Spinal cord (tissue), 9 donors: ENCODE measurements at regions not wholly inside any gene's neighbourhood (a gene's known extent, or its start where the extent isn't known, plus 50 kb on each side); places are given as distances from the start of the nearest gene placed in this dataset.

Experiments
- DNase-seq, 6 donors: peaks; one replicate each; pipeline versions ENCODE4 v3.0.0 to v3.0.0-alpha.2; 2013 to 2015; ENCODE audit warnings: low spot score in 6 of 6, low read depth in 4 of 6
- H3K27ac ChIP-seq: one replicate; pipeline ENCODE4 v1.5.1; 2013; ENCODE audit warnings: low read depth, low read length, control low read depth
- H3K27me3 ChIP-seq: one replicate; pipeline ENCODE4 v1.6.1; 2013; ENCODE audit warnings: low read length; ENCODE audit not compliant: control insufficient read depth, insufficient read depth
- H3K36me3 ChIP-seq: one replicate; pipeline ENCODE4 v1.6.1; 2013; ENCODE audit warnings: low read length; ENCODE audit not compliant: control insufficient read depth, insufficient read depth
- H3K4me1 ChIP-seq: one replicate; pipeline ENCODE4 v1.6.1; 2013; ENCODE audit warnings: low read length; ENCODE audit not compliant: control insufficient read depth, insufficient read depth
- H3K4me3 ChIP-seq: one replicate; pipeline ENCODE4 v1.5.1; 2013; ENCODE audit warnings: low read depth, low read length, control low read depth
- H3K9me3 ChIP-seq: one replicate; pipeline ENCODE4 v1.6.1; 2013; ENCODE audit warnings: low read length; ENCODE audit not compliant: control insufficient read depth, insufficient read depth
- WGBS: methylation state at CpG from one replicate; pipeline ENCODE4 v1.1.5; 2013; ENCODE audit warnings: missing lambda C conversion rate; ENCODE audit not compliant: insufficient coverage; 5-methylcytosine and 5-hydroxymethylcytosine counted together
- donor health status: healthy.

DNA sequence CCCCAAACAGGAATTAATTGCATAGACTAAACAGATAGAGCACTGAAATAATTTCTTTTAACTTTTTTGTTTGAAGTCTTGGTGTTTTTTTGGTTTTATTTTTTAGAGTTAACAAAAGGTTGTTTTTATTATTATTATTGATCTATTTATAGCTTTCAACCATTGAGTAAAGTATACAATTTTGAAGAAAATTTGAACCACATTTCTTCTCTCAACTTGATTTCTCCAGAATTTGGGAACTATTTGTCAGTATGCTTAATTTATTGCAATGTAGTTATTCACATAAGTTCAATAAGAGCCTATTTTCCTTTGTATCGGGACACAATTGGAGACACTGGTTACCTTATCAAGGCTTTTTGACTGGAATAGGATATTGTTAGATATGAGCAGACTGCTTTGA is 1045.6 kb upstream of the PCDH9 start:
- H3K27ac ChIP-seq = no peak overlapping the region
- WGBS = no CpG with 5 or more reads among the region's 1 CpG
- no peaks in the 10 kb centered on the region for H3K4me1 ChIP-seq
- H3K9me3 ChIP-seq = peaks cover 4% of the 10 kb centered on the region
- no peak overlapping the region for H3K4me3 ChIP-seq
- no peaks in the 10 kb centered on the region for H3K27me3 ChIP-seq
- H3K36me3 ChIP-seq = no peaks in the 10 kb centered on the region
- no peak for DNase-seq

DNA sequence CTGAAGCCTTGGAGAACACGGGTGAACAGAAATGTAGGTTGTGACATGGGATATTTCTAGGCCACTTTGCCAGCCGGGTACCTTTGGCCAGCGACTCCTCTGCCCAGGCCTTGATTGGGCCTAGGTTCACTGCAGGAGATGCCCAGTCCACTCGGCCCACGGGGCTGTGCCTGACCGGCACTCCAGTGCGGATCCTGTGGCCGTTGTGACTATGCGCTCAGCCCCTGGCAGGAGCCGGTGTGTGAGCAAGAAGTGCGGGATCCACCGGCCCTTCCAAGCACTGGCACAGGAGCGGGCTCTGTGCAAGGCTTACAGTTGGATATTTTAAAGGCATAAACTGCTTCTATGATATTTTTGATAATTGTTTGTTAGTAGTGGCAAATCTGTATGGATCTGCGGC is 1042.5 kb upstream of the PCDH9 start:
- H3K4me1 ChIP-seq = no peaks in the 10 kb centered on the region
- DNase-seq = no peak
- no peaks in the 10 kb centered on the region for H3K27me3 ChIP-seq
- peaks cover 4% of the 10 kb centered on the region for H3K9me3 ChIP-seq
- no peaks in the 10 kb centered on the region for H3K36me3 ChIP-seq
- no peak overlapping the region for H3K27ac ChIP-seq
- no peak overlapping the region for H3K4me3 ChIP-seq
- WGBS = 96% methylated on average over 14 of the region's 14 CpGs

DNA sequence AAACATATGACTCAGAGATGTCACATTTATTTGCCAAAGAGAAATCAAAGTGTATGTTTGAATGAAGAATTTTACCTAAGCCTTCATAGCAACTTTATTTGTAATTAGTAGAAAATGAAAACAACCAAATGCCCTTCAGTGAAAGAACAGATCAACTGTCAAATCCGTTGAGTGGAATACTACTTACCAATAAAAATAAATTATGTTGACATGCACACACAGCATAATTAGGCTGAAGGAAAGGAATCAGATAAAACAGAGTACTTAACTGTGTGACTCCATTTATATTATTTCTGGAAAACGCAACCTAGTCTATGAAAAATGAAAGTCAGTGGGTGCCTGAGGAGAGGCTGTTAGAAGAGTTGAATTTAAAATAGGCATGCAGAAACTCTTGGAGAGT is 1034.6 kb upstream of the PCDH9 start:
- Histone ChIP-seq H3K4me3 (no peak overlapping the region), H3K27me3 (no peaks in the 10 kb centered on the region), H3K9me3 (no peaks in the 10 kb centered on the region), H3K27ac (no peak overlapping the region), H3K4me1 (no peaks in the 10 kb centered on the region), H3K36me3 (no peaks in the 10 kb centered on the region)
- no CpG with 5 or more reads among the region's 2 CpGs for WGBS
- no peak for DNase-seq

DNA sequence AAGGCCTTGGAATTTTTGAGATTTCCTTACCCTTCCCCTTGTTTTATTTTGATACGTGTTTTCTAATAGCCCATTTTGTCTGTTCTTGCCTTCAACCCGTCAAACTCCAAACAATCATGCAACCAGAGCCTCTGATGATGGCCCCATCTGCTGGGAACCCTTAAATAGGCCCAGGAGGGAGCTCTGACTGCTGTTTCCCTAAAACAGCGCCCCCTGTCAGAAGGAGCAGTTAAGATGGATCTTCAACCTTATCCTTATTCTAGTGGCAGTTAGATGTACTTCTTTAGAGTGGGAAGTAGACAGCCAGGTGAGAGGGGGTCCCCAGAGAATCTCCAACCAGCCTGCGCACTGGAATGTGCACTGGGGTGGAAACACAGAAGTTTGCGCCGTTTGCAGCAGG is 1031.0 kb upstream of the PCDH9 start:
- Histone ChIP-seq H3K27ac (no peak overlapping the region), H3K9me3 (peaks cover 4% of the 10 kb centered on the region), H3K36me3 (no peaks in the 10 kb centered on the region), H3K4me1 (no peaks in the 10 kb centered on the region), H3K4me3 (no peak overlapping the region), H3K27me3 (no peaks in the 10 kb centered on the region)
- 97% methylated on average over 5 of the region's 6 CpGs for WGBS
- no peak for DNase-seq

DNA sequence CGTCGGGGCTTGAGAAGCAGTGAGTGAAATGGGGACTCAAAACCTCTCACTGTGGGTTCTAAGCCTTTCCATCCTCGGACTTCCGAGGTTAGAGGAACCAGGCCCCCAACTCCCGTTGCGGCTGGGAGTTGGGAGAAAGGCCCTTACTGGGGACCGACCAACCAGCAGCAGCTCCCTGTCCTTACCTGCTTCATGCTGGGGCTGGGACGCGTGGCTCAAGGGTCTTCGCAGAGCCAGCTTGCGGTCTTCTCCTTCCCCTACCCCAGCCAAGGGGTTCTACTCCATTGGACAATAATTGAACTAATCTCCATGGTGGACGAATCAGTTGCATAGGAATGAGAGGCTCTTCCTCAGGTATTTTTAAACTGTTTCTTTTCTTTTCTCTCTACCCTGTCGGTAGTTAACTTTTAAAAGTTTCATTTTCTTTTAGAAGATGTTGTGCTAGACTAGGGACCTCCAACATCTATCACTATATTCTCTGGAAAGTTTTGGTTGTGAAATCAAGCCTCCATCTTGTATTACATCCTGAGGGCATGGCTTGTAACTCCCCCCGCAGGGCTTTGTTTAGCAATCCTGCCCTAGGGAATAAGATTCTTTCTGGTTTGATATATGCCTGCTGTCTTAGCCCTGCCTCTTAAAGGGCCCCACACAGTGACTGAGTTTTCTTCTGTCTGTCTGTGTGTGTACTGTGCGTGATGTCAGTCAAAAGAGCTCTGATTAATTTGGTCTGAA is 1027.1 kb upstream of the PCDH9 start:
- Histone ChIP-seq H3K4me1 (no peaks in the 10 kb centered on the region), H3K27me3 (no peaks in the 10 kb centered on the region), H3K36me3 (no peaks in the 10 kb centered on the region), H3K4me3 (no peak overlapping the region), H3K9me3 (peaks cover 4% of the 10 kb centered on the region), H3K27ac (no peak overlapping the region)
- no peak for DNase-seq
- WGBS = 98% methylated on average over 11 of the region's 15 CpGs

DNA sequence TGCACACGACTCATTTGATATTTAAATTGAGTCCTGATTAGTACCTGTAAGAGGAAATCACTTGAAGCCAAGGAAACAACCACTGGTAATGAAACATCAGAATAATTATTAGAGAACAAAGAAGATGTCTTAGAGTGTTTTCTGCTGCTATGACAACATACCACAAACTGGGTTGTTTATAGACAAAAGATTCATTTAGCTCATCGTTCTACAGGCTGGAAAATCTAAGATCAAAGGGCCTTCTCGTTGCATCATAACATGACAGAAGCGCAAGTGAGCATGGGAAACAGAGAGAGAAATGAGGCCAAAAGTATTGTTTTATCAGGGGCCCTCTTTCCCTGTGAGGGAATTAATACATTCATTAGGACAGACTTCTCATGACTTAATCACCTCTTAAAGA is 1024.0 kb upstream of the PCDH9 start:
- WGBS = 29% methylated on average over 1 of the region's 4 CpGs
- Histone ChIP-seq H3K4me1 (no peaks in the 10 kb centered on the region), H3K27ac (no peak overlapping the region), H3K27me3 (no peaks in the 10 kb centered on the region), H3K36me3 (no peaks in the 10 kb centered on the region), H3K4me3 (no peak overlapping the region), H3K9me3 (peaks cover 5% of the 10 kb centered on the region)
- no peak for DNase-seq

DNA sequence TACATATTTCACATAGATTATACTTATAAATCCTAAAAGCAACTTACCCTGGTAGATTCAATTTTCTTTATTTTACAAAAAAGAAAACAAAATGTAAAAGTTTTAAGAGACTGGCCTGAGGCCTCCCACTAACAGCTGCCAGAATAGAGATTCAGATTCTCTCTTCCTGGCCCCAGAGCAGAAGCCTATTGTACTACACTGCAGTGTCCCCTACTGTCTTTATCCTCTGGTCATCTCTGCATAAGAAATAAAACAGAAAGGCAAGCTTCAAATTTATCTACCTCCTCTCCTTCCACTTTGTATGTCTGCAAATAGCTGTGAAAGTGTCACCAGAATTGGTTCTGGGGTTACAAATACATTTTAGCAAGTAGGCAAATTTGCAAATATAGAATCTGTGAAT is 1004.1 kb upstream of the PCDH9 start:
- Histone ChIP-seq H3K4me1 (no peaks in the 10 kb centered on the region), H3K36me3 (no peaks in the 10 kb centered on the region), H3K4me3 (no peak overlapping the region), H3K9me3 (no peaks in the 10 kb centered on the region), H3K27ac (no peak overlapping the region), H3K27me3 (no peaks in the 10 kb centered on the region)
- DNase-seq = peak in 2 of 6 donors; percentile 12 to 18

DNA sequence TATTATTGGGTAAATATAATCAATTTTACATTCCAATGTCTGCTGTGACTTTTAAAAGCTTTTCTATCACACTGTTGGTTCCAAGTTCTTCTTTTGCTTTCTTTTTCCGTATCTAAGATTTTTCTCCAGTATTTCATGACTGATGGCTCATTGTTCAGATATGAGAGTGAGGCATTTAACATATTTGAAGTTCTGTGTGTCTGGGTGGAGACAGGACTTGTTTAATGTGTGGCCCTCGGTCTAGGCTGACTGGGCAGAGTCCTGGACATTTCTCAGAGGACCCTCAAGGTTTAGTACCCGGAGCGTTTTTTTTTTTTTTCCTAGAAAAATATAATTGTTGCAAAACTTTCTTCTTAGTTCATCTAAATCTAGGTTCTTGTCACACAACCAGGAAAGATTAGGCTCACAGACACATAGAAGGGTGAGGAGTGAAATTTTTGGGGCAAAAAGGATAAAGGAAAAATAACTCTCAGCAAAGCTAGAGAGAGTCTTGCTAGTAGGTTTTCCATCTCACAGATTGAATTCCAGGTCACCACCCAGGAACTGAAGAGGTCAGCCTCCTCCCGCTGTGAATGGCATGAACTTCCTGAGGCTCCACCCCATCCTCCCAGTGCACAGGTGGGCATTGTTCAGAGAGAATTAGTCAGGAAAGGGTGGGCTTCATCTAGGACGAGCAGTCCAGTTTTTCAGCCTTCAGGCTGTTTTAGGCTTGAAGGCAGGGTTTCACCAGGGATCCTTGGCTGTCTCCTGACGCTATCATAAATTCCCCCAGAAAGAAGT is 1002.4 kb upstream of the PCDH9 start:
- H3K9me3 ChIP-seq = no peaks in the 10 kb centered on the region
- no peak overlapping the region for H3K4me3 ChIP-seq
- H3K36me3 ChIP-seq = no peaks in the 10 kb centered on the region
- H3K27ac ChIP-seq = no peak overlapping the region
- no peaks in the 10 kb centered on the region for H3K4me1 ChIP-seq
- no peaks in the 10 kb centered on the region for H3K27me3 ChIP-seq
- WGBS = no CpG with 5 or more reads among the region's 7 CpGs
- no peak for DNase-seq

DNA sequence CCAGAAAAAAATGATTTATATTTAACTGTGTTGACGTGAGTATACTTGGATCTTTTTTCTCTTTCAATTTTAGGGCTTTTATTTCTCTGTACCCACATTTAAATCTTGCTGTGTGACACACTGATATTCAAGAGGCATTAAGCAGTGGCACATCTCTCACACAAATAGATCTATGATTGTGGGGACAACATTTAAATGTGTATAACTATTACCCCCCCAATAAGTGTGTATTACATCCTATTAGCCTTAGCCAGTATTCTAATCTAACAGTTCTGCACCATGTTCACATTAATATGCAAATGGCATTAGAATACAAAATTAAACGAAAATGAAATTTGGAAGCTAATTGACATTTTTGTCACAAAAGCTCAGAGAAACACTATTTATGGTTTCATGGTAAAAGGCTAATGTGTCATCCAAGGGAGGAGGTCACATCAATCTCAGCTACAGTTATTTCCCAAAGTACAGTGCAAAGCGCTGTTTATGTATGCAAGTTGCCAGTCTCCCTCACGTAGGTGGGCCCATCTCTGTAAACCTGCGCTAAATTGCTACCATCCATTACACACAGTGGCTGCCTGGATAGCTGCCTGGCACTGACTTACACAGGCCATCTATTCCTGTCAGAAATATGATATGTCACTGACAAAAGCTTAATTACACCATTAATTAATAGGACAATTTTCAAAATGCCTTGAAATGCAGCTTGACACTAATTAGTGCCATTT is 984.7 kb upstream of the PCDH9 start:
- no peak overlapping the region for H3K27ac ChIP-seq
- no peaks in the 10 kb centered on the region for H3K4me1 ChIP-seq
- H3K36me3 ChIP-seq = no peaks in the 10 kb centered on the region
- H3K9me3 ChIP-seq = no peaks in the 10 kb centered on the region
- no peaks in the 10 kb centered on the region for H3K27me3 ChIP-seq
- WGBS = 80% methylated on average over 2 of the region's 5 CpGs
- peak in 2 of 6 donors; percentile 1 to 78 for DNase-seq
- H3K4me3 ChIP-seq = no peak overlapping the region
